SU-DHL-6 (cell line): ENCODE measurements at regions not wholly inside any gene's neighbourhood (a gene's known extent, or its start where the extent isn't known, plus 50 kb on each side); places are given as distances from the start of the nearest gene placed in this dataset.

ENCODE experiments used
- H2AFZ ChIP-seq: fragments of 200-600 bp; sonication (generic); 2 replicates; pipeline ENCODE4 v1.6.1; 2014; ENCODE audit warnings: low read depth, mild to moderate bottlenecking, moderate library complexity, mixed read lengths, antibody characterized with exemption, low read length; ENCODE audit not compliant: severe bottlenecking
- H3F3A ChIP-seq: fragments of 200-600 bp; shearing (Covaris generic); 2 replicates; pipeline ENCODE4 v1.6.0; 2016; ENCODE audit warnings: antibody characterized with exemption, mild to moderate bottlenecking; ENCODE audit not compliant: insufficient read depth
- H3K27ac ChIP-seq: fragments of 200-600 bp; sonication (generic); 2 replicates; pipeline ENCODE4 v1.5.1; 2016; ENCODE audit warnings: low read depth, mild to moderate bottlenecking, low read length, moderate library complexity, mixed read lengths
- H3K27me3 ChIP-seq: fragments of 200-600 bp; sonication (generic), shearing (Covaris generic); 2 replicates; pipeline ENCODE4 v1.6.0; 2014; ENCODE audit warnings: mild to moderate bottlenecking, low read length
- H3K36me3 ChIP-seq: fragments of 200-600 bp; sonication (generic); 2 replicates; pipeline ENCODE4 v1.6.1; 2014; ENCODE audit warnings: mild to moderate bottlenecking, low read length, mixed read lengths
- H3K4me2 ChIP-seq: fragments of 300-600, 200-600 bp; shearing (Covaris generic), sonication (generic); 2 replicates; pipeline ENCODE4 v1.6.0; 2014; ENCODE audit warnings: low read length, low read depth, mild to moderate bottlenecking; ENCODE audit not compliant: poor library complexity, severe bottlenecking
- H3K4me3 ChIP-seq: fragments of 200-600 bp; sonication (generic); 2 replicates; pipeline ENCODE4 v1.5.1; 2014; ENCODE audit warnings: antibody characterized with exemption, low read length, mild to moderate bottlenecking, mixed read lengths; ENCODE audit not compliant: insufficient read depth, poor library complexity, severe bottlenecking
- H3K79me2 ChIP-seq: fragments of 200-600 bp; sonication (generic); 2 replicates; pipeline ENCODE4 v1.6.1; 2014; ENCODE audit warnings: mild to moderate bottlenecking, low read length, moderate library complexity; ENCODE audit not compliant: insufficient read depth
- H3K9ac ChIP-seq: fragments of 200-600 bp; sonication (generic); 2 replicates; pipeline ENCODE4 v1.7.0; 2014; ENCODE audit warnings: mild to moderate bottlenecking, low read length
- H3K9me2 ChIP-seq: fragments of 200-600 bp; sonication (generic); replicated peaks from 2 replicates; pipeline ENCODE4 v1.6.1; 2014; ENCODE audit warnings: low read length; ENCODE audit not compliant: insufficient read depth
- H3K9me3 ChIP-seq: fragments of 200-600 bp; sonication (generic); 2 replicates; pipeline ENCODE4 v1.6.1; 2014; ENCODE audit warnings: low read length, mixed read lengths; ENCODE audit not compliant: insufficient read depth
- H4K20me1 ChIP-seq: fragments of 200-600 bp; sonication (generic); 2 replicates; pipeline ENCODE4 v1.6.1; 2014; ENCODE audit warnings: low read depth, mild to moderate bottlenecking, antibody characterized with exemption, low read length, moderate library complexity, mixed read lengths
- EZH2phosphoT487 ChIP-seq: fragments of 200-600 bp; sonication (generic), shearing (Covaris generic); conservative IDR thresholded peaks from 2 replicates; pipeline ENCODE4 v1.6.1; 2018; ENCODE audit warnings: mild to moderate bottlenecking, antibody characterized with exemption, low read length, moderate library complexity, mixed read lengths
- TF ChIP-seq, protein P1 (sequence below): fragments of 200-600 bp; sonication (generic); IDR thresholded peaks from one replicate; pipeline ENCODE4 v1.5.1; 2017; ENCODE audit warnings: antibody characterized with exemption, mild to moderate bottlenecking, low read length, moderate library complexity; ENCODE audit not compliant: insufficient read depth, poor library complexity, severe bottlenecking

DNA sequence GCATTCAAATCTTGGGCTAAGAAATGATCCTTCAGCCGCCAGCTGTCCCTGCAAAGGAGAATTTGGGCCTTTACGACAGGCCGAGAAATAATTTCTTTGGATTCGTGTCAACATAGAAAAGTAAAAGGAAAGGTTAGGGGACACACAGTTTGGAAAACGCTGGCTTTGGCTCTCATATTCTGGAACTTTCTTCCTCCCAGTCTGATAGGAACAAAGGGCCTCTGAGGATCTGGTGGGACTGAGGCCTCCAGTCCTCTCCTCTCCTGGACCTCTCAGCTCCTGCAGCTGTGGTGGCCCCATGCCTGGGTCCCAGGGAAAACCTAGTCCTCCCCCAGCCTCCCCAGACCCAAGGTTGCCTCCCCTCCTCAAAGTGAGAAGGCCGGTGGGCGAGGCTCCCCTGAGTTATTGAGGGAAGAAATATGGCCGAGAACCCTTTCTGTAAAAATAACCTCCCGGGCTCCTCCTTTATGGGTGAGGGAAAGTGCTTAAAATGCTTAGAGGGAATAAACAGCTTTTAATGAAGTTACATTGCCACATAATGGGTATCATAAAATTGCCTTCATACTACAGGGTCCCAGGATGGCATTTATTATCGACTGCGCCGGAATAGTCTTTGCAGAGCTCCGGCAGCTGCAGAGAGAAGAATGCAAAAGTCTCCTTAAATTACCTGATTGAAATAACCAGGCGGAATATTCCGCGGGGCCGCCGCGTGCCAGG is 188.3 kb downstream of the PHETA1 start:
- H4K20me1 ChIP-seq: peaks cover 22% of the 10 kb centered on the region; the same call in 1 of the 2 replicates
- H3K79me2 ChIP-seq: peaks cover 96% of the 10 kb centered on the region
- no peak overlapping the region for H3K9ac ChIP-seq
- peaks cover 9% of the 10 kb centered on the region; the same call in 1 of the 2 replicates for H3K36me3 ChIP-seq
- no peak for TF ChIP-seq EZH2phosphoT487
- TF ChIP-seq, protein P1, sequence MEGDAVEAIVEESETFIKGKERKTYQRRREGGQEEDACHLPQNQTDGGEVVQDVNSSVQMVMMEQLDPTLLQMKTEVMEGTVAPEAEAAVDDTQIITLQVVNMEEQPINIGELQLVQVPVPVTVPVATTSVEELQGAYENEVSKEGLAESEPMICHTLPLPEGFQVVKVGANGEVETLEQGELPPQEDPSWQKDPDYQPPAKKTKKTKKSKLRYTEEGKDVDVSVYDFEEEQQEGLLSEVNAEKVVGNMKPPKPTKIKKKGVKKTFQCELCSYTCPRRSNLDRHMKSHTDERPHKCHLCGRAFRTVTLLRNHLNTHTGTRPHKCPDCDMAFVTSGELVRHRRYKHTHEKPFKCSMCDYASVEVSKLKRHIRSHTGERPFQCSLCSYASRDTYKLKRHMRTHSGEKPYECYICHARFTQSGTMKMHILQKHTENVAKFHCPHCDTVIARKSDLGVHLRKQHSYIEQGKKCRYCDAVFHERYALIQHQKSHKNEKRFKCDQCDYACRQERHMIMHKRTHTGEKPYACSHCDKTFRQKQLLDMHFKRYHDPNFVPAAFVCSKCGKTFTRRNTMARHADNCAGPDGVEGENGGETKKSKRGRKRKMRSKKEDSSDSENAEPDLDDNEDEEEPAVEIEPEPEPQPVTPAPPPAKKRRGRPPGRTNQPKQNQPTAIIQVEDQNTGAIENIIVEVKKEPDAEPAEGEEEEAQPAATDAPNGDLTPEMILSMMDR: no peak
- no peaks in the 10 kb centered on the region for H3K27me3 ChIP-seq
- H3K27ac ChIP-seq: no peak overlapping the region
- no peaks in the 10 kb centered on the region for H3K9me3 ChIP-seq
- no peak overlapping the region for H3K4me2 ChIP-seq
- H3F3A ChIP-seq: peaks cover 8% of the 10 kb centered on the region; the same call in 1 of the 2 replicates
- no peak overlapping the region for H2AFZ ChIP-seq
- no peaks in the 10 kb centered on the region for H3K9me2 ChIP-seq
- no peak overlapping the region for H3K4me3 ChIP-seq

DNA sequence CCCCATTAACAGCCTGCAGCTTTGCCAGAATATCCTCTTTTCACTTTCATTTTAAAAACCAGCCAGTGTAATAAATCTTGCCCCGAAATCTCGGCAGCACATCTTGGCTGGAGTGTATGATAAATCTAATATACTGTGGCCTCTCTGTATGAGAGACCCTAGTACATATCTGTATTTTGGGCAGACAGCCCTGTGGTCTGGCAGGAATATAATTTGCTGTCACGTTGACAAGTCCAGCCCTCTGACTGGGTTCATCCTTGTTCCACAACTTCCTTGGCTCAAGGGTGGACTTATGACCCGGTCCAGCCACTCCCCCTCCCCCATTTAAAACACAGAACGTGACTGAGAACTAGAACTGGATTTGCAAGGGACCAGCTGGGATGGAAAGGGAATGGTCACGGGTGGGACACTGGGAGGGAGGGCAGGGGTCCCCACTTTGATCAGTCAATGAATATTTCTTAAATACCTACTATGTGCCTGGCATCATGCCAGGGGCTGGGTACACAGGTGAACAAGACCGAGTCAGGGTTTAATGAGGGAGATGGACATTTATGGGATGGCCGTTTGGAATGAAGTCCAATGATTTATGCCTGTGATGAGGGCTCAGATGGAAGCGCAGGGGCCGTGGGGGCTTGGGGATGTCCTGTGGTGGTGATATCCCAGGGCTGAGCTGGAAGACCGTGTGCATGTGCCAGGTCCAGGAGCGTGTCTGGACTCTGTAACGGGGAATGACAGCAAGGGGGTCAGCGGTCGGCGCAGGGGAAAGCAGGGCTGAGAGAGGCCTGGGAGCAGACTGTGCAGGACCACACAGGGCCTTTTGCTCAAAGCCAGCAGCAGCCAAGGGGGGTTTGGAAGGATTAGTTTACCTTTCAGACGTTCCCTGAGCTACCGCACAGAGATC is 190.5 kb downstream of the PHETA1 start:
- Histone ChIP-seq H3K9ac (no peak overlapping the region), H3K4me3 (no peak overlapping the region), H4K20me1 (peaks cover 17% of the 10 kb centered on the region; the same call in 1 of the 2 replicates), H3F3A (peaks cover 18% of the 10 kb centered on the region; the same call in 1 of the 2 replicates), H3K27me3 (no peaks in the 10 kb centered on the region), H3K79me2 (peaks cover 97% of the 10 kb centered on the region), H3K36me3 (peaks cover 9% of the 10 kb centered on the region), H3K9me3 (no peaks in the 10 kb centered on the region), H2AFZ (no peak overlapping the region), H3K4me2 (no peak overlapping the region), H3K9me2 (no peaks in the 10 kb centered on the region), H3K27ac (no peak overlapping the region)
- TF ChIP-seq, protein P1: no peak
- no peak for TF ChIP-seq EZH2phosphoT487

GRCh38 chr12:111175396-111176094 is 193.3 kb downstream of the PHETA1 start:
- H3K27ac ChIP-seq: no peak overlapping the region
- H3K36me3 ChIP-seq: peaks cover 16% of the 10 kb centered on the region; the same call in 1 of the 2 replicates
- peaks cover 97% of the 10 kb centered on the region for H3K79me2 ChIP-seq
- peaks cover 34% of the 10 kb centered on the region; the same call in 1 of the 2 replicates for H4K20me1 ChIP-seq
- no peaks in the 10 kb centered on the region for H3K9me3 ChIP-seq
- H3K9ac ChIP-seq: no peak overlapping the region
- no peaks in the 10 kb centered on the region for H3K27me3 ChIP-seq
- H3K9me2 ChIP-seq: no peaks in the 10 kb centered on the region
- H3K4me2 ChIP-seq: no peak overlapping the region
- TF ChIP-seq EZH2phosphoT487: no peak
- TF ChIP-seq, protein P1: no peak
- H3K4me3 ChIP-seq: no peak overlapping the region
- H3F3A ChIP-seq: peaks cover 19% of the 10 kb centered on the region; the same call in 1 of the 2 replicates
- H2AFZ ChIP-seq: no peak overlapping the region
